ENCODE measurements at regions not wholly inside any gene's neighbourhood (a gene's known extent, or its start where the extent isn't known, plus 50 kb on each side); places are given as distances from the start of the nearest gene placed in this dataset.
A peak's percentile ranks its signal among the peaks of the same experiment; 100 is the strongest.

DNA sequence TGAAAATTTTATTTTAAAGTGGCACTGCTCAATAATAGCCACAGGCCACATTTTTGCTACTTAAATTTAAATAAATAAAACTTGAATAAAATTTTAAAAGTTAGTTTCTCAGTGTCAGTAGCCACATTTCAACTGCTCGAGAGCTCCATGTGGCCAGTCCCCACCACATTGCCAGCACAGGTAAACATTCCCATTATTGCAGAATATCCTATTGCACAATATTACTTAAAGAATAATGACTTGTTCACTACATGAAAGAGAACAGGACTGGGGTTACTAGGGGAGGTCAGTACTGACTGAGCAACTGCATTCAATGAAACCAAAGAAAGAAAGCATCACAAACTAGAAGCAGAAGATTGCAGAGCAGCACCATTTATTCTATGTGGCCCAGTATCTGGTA lies 2201.6 kb upstream of the TENM3 start:
- no peaks in the 10 kb centered on the region for H3K36me3 ChIP-seq (ENCODE audit: control insufficient read depth, insufficient read depth, low read length)
- no peak overlapping the region for H3K56ac ChIP-seq (ENCODE audit: extremely low read depth, insufficient read depth, low read length)
- H3K14ac ChIP-seq (replicated peaks; ENCODE audit: low read depth, low read length): no peak overlapping the region
- H3K27ac ChIP-seq (ENCODE audit: insufficient read depth, low read length): no peak overlapping the region
- DNase-seq (no peak), ATAC-seq (ENCODE audit: low read depth) (no peak)
- H2BK120ac ChIP-seq (ENCODE audit: low read depth, low read length): no peak overlapping the region
- no peak overlapping the region for H4K5ac ChIP-seq (ENCODE audit: low read depth, low read length)
- H3K4me3 ChIP-seq (ENCODE audit: insufficient read depth, low read depth, low read length): no peak overlapping the region
- no peak overlapping the region for H3K9ac ChIP-seq (ENCODE audit: low read depth, low read length)
- H2AK5ac ChIP-seq (ENCODE audit: low read depth, low read length): no peak overlapping the region
- no peak overlapping the region for H3K23ac ChIP-seq (ENCODE audit: low read depth, low read length)
- no peak overlapping the region for H4K91ac ChIP-seq (ENCODE audit: insufficient read depth, low read depth, low read length)
- no peaks in the 10 kb centered on the region for H3K9me1 ChIP-seq (ENCODE audit: insufficient read depth, low read length)
- H3K27me3 ChIP-seq (ENCODE audit: control insufficient read depth, insufficient read depth, low read length): no peaks in the 10 kb centered on the region
- H2BK15ac ChIP-seq (ENCODE audit: low read depth, low read length): no peak overlapping the region
- no peak overlapping the region for H3K4ac ChIP-seq (ENCODE audit: low read depth, low read length)
- ChIA-PET CTCF (no interaction called here), POLR2A (ENCODE audit: unreplicated experiment) (no interaction called here)
- no peak overlapping the region for H3K18ac ChIP-seq (ENCODE audit: low read depth, low read length)
- in situ Hi-C loops (cut with MboI; ENCODE audit: low sequenced_read_pairs) (no loop called here), intact Hi-C loops (cut with micrococcal nuclease) (no loop called here), dilution Hi-C loops (cut with HindIII; ENCODE audit: low sequenced_read_pairs, unreplicated experiment) (no loop called here)
- H3K4me2 ChIP-seq (ENCODE audit: low read depth, low read length): no peak overlapping the region
- H3K79me1 ChIP-seq (ENCODE audit: low read depth in 1 of 2, low read length in 2 of 2): no peaks in the 10 kb centered on the region
- no peaks in the 10 kb centered on the region for H3K9me3 ChIP-seq (ENCODE audit: control insufficient read depth, insufficient read depth, low read length)
- no peak overlapping the region for H2AFZ ChIP-seq (replicated peaks; ENCODE audit: low read length, poor library complexity)
- no peaks in the 10 kb centered on the region for H3K4me1 ChIP-seq (ENCODE audit: control insufficient read depth, insufficient read depth, low read length)
- H2BK5ac ChIP-seq (ENCODE audit: low read depth, low read length, poor library complexity, severe bottlenecking): no peak overlapping the region
- no peak overlapping the region for H2BK20ac ChIP-seq (ENCODE audit: low read depth, low read length)
- no peaks in the 10 kb centered on the region for H4K20me1 ChIP-seq (ENCODE audit: insufficient read depth, low read length)
- TF ChIP-seq POLR2A (IDR thresholded peaks at IDR 0.05; ENCODE audit: low read depth, low read length) (no peak), FOS (IDR thresholded peaks at IDR 0.05; ENCODE audit: low read depth, low read length) (no peak), RAD21 (IDR thresholded peaks at IDR 0.05; ENCODE audit: low read length) (no peak), CEBPB (IDR thresholded peaks at IDR 0.05; ENCODE audit: low read depth, low read length) (peak; percentile 61), SMC3 (IDR thresholded peaks at IDR 0.05; ENCODE audit: low read depth, low read length) (no peak), CHD1 (IDR thresholded peaks at IDR 0.05; ENCODE audit: low read depth, low read length) (no peak)
- no TSS peak for BruUV-seq (replicated peaks)
- no CpG with 5 or more reads among the region's 1 CpG for WGBS, 2 experiments (ENCODE audit: extremely low coverage in 2 of 2, insufficient read length in 1 of 2)
- H2AK9ac ChIP-seq (replicated peaks; ENCODE audit: low read depth, low read length, poor library complexity): no peak overlapping the region
- no peak overlapping the region for H4K8ac ChIP-seq (ENCODE audit: low read depth in 2 of 2, low read length in 2 of 2)

All from IMR-90 (cell line).